Psoas muscle (tissue), 7 donors: ENCODE measurements at regions not wholly inside any gene's neighbourhood (a gene's known extent, or its start where the extent isn't known, plus 50 kb on each side); places are given as distances from the start of the nearest gene placed in this dataset.

Experiments used
- ATAC-seq, 4 donors: fragments of 200-7000 bp; cut with Tn5 transposase; one replicate each; pipeline ENCODE4 v1.9.1; 2020; ENCODE audit warnings: moderate library complexity in 3 of 4, mild to moderate bottlenecking in 2 of 4
- DNase-seq, 2 donors: peaks; one replicate each; pipeline ENCODE4 v3.0.0-alpha.2; 2020
- H3K27ac ChIP-seq: fragments of 200-600 bp; one replicate; pipeline ENCODE4 v1.8.0; 2022
- H3K27me3 ChIP-seq, 3 donors: fragments of 200-600 bp in 1 of 3; one replicate each; pipeline versions ENCODE4 v1.6.1 to v1.8.0; 2013 to 2022; ENCODE audit warnings: low read length in 2 of 3, mild to moderate bottlenecking in 2 of 3, moderate library complexity in 1 of 3; ENCODE audit not compliant: insufficient read depth in 3 of 3
- H3K36me3 ChIP-seq, 2 donors: fragments of 200-600 bp in 1 of 2; one replicate each; pipeline versions ENCODE4 v1.6.1 to v1.8.0; 2013 to 2022; ENCODE audit warnings: low read depth in 1 of 2, mild to moderate bottlenecking in 1 of 2, moderate library complexity in 1 of 2; ENCODE audit not compliant: insufficient read depth in 1 of 2
- H3K4me1 ChIP-seq: fragments of 200-600 bp; one replicate; pipeline ENCODE4 v1.8.0; 2022
- H3K4me3 ChIP-seq: fragments of 200-600 bp; one replicate; pipeline ENCODE4 v1.8.0; 2022; ENCODE audit warnings: mild to moderate bottlenecking
- H3K9me3 ChIP-seq: fragments of 200-600 bp; one replicate; pipeline ENCODE4 v1.8.0; 2022
- WGBS, 3 donors: extraction: QIAGEN DNeasy Blood & Tissue Kit; methylation state at CpG; one replicate each; pipeline versions ENCODE4 v1.1.6 to v1.1.7; 2013; 5-methylcytosine and 5-hydroxymethylcytosine counted together
- intact Hi-C, 2 donors: fragments of 100-400 bp; cut with DNase I; formaldehyde crosslinking; loops; one replicate each; pipeline versions ENCODE4 v1.11.0 to v1.14.2; 2022
- TF ChIP-seq, protein P1 (sequence below): fragments of 200-600 bp; IDR thresholded peaks from one replicate; pipeline ENCODE4 v1.8.0; 2022; ENCODE audit warnings: antibody characterized with exemption
- donor health status: healthy with polysubstance abuse.
- donor health status: DM: no; HTN: no; CAD: no; lungs with moderate emphysema.
- donor health status: Bipolar disorder and iron deficiency.
- donor health status: healthy.
- donor health status: DM: yes; HTN: yes; CAD: no.
- donor health status: DM: no; HTN: no; CAD: no.
- donor health status: DM: yes; HTN: yes; CAD: no.

DNA sequence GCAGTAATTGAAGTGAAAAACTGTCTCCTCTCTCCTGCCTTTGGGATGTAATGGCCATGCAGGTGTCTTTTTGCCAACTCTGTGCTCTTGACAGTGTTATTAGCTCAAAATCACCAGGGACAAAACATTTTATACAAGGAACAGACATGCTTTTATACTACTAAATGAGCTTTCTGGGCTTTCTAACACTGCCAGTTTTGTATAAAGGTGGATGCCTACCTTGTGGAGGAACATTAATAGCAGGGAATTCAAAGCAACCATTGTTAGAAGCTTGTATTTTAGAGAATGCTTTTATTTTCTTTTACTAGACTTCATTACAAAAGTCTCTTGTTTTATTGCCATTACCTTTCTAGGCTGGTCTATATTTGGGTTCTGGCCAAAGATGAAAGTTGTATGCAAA, 54.7 kb upstream of the ARSJ start:
- no peak for DNase-seq
- H3K4me1 ChIP-seq, result no peaks in the 10 kb centered on the region
- H3K27me3 ChIP-seq, result no peaks in the 10 kb centered on the region
- no peak overlapping the region for H3K4me3 ChIP-seq
- intact Hi-C loops, result no loop called here
- TF ChIP-seq, protein P1, sequence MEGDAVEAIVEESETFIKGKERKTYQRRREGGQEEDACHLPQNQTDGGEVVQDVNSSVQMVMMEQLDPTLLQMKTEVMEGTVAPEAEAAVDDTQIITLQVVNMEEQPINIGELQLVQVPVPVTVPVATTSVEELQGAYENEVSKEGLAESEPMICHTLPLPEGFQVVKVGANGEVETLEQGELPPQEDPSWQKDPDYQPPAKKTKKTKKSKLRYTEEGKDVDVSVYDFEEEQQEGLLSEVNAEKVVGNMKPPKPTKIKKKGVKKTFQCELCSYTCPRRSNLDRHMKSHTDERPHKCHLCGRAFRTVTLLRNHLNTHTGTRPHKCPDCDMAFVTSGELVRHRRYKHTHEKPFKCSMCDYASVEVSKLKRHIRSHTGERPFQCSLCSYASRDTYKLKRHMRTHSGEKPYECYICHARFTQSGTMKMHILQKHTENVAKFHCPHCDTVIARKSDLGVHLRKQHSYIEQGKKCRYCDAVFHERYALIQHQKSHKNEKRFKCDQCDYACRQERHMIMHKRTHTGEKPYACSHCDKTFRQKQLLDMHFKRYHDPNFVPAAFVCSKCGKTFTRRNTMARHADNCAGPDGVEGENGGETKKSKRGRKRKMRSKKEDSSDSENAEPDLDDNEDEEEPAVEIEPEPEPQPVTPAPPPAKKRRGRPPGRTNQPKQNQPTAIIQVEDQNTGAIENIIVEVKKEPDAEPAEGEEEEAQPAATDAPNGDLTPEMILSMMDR, result no peak
- no peak for ATAC-seq
- H3K36me3 ChIP-seq, result no peaks in the 10 kb centered on the region
- H3K27ac ChIP-seq, result no peak overlapping the region
- H3K9me3 ChIP-seq, result no peaks in the 10 kb centered on the region

DNA sequence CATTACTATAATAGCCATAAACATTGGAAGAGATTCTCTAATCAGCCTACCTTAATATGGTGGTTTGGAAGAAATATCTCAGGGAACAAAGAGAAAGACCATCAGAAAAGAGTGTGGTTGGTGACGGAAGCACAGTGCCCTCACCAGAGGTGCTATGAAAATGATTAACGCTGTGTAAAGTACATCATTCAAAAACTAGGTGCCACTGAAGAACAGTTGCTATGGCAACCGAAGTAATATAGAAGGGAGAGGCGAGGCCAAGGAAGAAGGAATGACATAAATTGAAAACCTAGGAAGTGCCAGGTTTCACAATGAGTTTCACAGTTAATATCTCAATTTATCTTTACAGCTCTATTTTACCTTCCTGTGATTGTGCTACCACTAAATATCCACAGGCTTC, 57.0 kb upstream of the ARSJ start:
- intact Hi-C loops, result no loop called here
- Histone ChIP-seq H3K4me3 (no peak overlapping the region), H3K9me3 (no peaks in the 10 kb centered on the region), H3K4me1 (no peaks in the 10 kb centered on the region), H3K27me3 (no peaks in the 10 kb centered on the region), H3K27ac (no peak overlapping the region), H3K36me3 (no peaks in the 10 kb centered on the region)
- TF ChIP-seq, protein P1, result no peak
- DNase-seq (no peak), ATAC-seq (no peak)
- WGBS, 3 donors, result 79 to 85% (median 81%) methylated on average over 4 of the region's 4 CpGs

DNA sequence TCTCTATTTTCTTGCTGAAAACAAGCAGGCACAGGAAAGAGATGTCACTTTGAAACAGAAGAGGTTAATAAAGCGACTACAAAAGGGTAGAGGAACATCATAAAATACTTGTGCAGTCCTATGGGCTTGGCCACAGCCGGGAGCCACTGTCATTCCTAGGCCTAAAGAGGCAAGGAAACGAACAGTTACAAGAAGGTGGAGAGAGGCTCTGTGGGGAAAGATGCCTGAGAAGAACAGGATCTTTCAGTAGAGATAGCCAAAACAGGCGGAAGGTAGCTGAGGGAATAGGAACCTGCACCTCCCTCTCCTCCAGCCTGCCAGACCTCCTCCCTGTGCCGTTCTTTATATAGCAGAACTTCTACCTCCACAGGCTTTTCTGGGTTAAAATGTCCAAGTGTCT, 57.4 kb upstream of the ARSJ start:
- Histone ChIP-seq H3K4me3 (no peak overlapping the region), H3K27me3 (no peaks in the 10 kb centered on the region), H3K9me3 (no peaks in the 10 kb centered on the region), H3K36me3 (no peaks in the 10 kb centered on the region), H3K27ac (no peak overlapping the region), H3K4me1 (no peaks in the 10 kb centered on the region)
- no peak for DNase-seq
- 73 to 76% (median 75%) methylated on average over 5 of the region's 5 CpGs for WGBS, 3 donors
- TF ChIP-seq, protein P1, result no peak
- no peak for ATAC-seq
- intact Hi-C loops, result no loop called here

DNA sequence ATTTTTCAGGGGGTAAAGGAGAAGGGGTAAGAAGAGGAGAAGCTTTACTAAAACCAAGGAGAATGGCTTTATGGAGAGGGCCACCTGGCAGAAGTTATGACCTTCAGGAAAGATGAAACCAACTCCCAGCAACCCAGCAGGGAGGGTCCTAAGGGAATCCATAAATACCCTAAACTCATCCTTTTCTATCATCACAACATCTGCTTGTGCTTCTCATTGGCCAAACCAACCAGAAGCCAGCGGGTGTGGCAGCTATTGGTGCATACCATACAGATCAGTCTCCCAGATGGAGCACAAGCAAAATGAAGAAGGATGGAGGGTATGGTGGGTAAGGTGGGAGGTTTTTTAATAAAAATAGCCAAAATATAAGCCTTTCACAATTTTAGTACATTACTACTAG, 58.5 kb upstream of the ARSJ start:
- TF ChIP-seq, protein P1, result no peak
- WGBS, 3 donors, result 77 to 96% (median 78%) methylated on average over 1 of the region's 1 CpG
- no peaks in the 10 kb centered on the region for H3K27me3 ChIP-seq
- DNase-seq (no peak), ATAC-seq (no peak)
- H3K4me1 ChIP-seq, result no peaks in the 10 kb centered on the region
- H3K27ac ChIP-seq, result no peak overlapping the region
- no peaks in the 10 kb centered on the region for H3K9me3 ChIP-seq
- intact Hi-C loops, result no loop called here
- no peaks in the 10 kb centered on the region for H3K36me3 ChIP-seq
- no peak overlapping the region for H3K4me3 ChIP-seq

DNA sequence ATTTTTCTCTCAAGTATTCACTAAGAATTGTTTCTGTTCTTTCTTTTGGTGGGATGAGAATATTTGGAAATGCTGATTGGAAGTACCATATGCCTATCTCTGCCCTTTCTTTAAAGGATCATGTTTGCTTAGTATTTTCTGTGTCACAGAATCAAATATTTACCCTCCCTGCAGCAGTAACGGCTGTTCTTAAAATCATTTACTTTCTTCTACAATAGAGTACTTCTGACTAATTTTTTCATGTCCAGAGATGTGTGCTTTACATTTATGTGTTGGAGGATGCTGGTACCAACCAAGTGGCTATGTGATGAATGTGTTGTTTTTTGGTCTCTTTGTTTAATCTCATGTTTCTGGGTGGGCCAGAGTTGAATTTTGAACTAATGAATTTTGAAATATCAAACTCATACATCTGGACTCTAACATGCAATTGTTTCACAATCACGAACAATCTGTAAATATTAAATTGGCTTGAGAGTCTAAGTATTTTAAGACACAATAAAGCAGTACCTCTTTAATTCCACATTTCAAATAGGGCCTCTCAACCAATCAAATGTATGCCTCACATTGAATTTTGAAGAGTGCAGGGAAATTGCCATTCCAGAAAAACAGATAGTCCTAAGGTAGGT, 59.4 kb upstream of the ARSJ start:
- 82 to 88% (median 83%) methylated on average over 2 of the region's 2 CpGs for WGBS, 3 donors
- TF ChIP-seq, protein P1, result no peak
- Histone ChIP-seq H3K9me3 (no peaks in the 10 kb centered on the region), H3K4me3 (no peak overlapping the region), H3K4me1 (no peaks in the 10 kb centered on the region), H3K36me3 (no peaks in the 10 kb centered on the region), H3K27ac (no peak overlapping the region), H3K27me3 (no peaks in the 10 kb centered on the region)
- intact Hi-C loops, result no loop called here
- ATAC-seq, result no peak
- DNase-seq, result no peak
